HG03135 (cell line): ENCODE measurements at regions not wholly inside any gene's neighbourhood (a gene's known extent, or its start where the extent isn't known, plus 50 kb on each side); places are given as distances from the start of the nearest gene placed in this dataset.
A peak's percentile ranks its signal among the peaks of the same experiment; 100 is the strongest.
"Not testable (repeated sequence)": the region's sequence is repeated elsewhere in the genome, so short reads cannot be mapped to it uniquely, and the experiment has no call there.

Experiments used
- ATAC-seq: cut with Tn5 transposase; IDR thresholded peaks from one replicate; pipeline ENCODE4 v1.9.1; 2021; ENCODE audit warnings: mild to moderate bottlenecking, moderate library complexity; ENCODE audit not compliant: unreplicated experiment

DNA sequence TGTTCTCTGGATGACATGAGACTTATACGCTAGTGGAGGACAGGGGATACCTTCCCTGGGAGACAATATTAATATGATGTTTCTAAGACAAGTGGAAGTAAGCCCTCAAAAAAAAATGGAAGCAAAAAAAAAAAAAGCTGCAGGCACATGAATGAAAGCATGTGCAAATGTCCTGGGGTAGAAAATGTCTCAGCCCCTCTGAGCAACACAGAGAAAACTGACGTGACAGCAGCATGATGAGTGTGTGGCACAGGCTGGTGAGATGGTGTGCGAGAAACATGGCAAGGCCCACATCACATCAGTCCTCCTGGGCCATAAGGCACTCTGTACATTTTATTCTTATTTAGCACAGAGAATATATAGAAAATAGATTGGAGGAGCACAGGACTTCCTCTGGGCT, 254.7 kb upstream of the PFKP start:
- no peak for ATAC-seq

DNA sequence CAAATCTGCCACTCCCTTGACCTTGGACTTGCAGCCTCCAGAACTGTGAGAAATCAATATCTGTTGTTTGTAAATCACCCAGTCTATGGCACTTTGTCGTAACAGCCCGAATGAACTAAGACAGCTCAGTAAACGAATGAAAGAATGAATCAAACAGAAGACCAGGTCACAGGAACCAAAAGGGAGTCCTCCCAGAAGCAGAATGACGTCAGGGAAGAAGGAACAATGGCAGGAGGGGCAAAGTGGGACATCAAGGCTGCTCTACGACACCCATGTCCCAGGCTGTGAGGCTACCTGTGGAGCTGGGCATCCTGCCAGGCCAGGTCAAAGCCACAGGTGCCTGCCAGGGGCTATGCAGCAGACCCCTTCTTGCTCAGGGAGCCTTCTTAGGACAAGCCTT, 267.2 kb upstream of the PFKP start:
- ATAC-seq: no peak

DNA sequence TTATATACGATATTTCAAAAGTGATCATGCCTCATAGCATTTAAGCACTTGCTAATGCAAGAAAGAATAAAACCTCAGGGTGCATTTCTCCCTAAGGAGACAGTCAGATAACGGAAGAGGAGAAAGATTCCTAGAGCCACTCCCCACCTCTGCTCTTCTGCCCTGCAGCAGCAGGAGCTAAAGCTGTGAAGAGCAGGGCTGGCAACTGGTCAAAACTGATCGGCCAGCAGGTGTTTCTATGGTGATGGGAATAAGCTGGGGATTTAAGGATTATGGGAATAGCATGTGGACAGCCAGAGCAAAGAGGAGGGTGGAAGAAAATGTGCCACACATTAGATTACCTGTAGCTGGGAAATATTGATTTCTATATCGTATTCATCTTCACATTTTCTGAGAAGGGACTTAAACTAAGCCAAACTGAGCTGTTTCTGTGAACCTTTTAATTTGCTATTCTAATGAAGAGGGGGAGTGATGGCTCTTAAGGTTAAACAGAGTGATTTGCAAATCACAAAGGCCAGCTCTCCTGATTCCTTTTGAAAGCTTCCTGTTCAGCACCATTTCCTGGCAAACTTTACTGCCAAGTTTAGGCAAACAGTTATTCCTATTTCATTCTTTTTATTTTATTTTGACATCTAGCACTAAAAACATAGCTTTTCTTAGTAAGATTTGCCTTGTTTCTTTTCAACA, 268.9 kb upstream of the PFKP start:
- ATAC-seq: no peak

DNA sequence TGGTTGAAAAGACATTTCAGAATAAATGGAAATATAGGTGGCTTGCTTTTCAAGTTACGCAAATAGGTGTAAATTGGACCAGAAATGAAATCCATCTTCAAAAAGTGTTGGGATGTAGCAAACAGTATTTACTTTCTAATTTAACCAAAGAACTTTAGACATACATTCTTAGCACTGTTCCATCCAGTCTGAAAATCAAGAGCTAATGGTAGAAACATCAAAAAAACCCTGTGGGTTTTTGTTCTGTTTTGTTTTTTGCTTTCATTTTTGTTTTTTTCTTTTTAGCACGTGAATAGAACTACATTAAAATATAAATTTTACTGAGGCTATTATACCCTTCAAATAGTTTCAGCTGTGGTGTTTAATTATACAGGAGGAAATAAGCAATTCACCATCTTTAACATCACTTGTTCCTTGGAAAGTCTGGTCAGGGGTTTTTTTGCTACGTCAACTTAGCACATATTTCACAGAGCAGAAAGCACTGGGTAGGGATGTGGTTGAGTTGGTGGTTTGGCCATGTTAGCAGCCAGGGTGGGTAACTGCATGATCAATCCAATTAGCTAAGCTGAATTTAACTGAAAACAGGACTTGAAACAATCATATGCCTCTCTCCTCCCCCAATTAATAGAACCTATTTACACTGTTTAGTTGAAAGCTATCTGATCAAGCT, 275.4 kb upstream of the PFKP start:
- peak; percentile 80 for ATAC-seq

DNA sequence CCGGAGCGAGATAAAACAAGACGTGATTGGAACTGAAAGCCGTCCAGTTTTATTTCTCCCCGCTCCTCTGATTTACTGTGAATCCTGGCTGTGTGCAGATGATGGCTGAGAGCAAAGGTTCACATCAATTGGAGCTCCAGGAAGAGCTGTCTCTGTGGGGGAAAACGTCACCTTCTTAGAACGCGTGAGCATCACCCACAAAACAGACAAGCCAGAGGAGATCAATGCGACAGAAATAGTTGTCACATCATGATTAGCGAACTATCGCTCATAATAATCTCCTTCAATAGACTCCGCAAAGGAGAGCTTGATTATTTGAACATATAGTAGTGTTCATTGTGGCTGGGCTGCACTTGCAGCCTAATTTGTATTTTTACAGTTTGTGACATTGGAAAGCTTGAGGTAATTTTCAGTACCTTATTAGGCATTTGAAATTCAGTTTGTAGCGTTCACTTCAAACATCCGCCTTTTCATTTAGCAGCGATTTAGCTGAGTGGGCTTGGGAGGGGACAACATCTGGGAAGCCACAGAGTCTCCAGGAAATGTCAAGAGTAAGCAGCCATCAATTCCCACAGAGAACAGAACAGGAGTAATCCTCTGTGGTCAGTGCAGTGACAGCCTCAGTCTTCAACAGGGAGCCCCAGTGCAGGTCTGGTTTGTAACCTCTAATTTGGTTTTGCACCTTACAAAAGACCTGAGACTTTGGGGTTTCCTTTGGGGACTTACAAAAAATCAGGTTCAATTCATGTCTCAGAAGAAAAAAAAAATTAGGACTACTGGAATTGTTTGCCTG, 276.8 kb upstream of the PFKP start:
- no peak for ATAC-seq

DNA sequence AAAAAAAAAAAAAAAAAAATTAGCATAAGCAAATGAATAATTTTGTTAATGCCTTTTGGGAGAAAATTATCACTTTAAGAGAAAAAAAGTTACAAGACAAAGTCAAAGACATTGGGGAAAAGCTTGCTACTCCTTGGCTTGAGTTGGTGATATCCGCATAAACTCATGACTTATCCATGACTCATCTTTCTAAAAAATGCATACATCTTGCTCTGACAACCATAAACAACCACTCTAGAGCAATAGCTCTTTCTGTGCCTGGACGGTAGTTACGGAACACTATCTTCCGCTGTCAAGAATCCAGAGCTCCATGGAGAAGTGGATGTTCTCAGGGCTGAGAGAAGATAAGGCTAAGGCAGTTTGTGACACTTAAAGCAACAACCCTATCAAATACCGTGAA, 281.1 kb upstream of the PFKP start:
- ATAC-seq: no peak

DNA sequence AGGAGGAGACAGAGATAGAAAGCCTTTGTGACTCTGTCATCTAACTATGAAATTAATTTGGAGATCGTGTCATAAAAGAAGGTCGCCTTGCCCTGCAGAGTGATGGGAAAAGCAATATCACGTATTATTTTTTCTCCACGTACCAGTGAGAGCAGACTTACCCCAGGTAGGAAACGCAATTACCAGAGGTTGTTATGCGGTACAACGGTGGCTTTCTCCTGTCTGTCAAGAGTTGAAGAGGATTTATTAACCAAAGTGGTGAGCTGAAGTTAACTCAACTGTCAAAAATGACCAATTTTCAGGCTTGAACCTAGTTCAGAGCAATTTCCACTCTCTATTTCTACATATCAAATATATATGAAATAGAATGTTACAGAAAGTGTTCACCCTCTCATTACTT, 282.6 kb upstream of the PFKP start:
- ATAC-seq: no peak

DNA sequence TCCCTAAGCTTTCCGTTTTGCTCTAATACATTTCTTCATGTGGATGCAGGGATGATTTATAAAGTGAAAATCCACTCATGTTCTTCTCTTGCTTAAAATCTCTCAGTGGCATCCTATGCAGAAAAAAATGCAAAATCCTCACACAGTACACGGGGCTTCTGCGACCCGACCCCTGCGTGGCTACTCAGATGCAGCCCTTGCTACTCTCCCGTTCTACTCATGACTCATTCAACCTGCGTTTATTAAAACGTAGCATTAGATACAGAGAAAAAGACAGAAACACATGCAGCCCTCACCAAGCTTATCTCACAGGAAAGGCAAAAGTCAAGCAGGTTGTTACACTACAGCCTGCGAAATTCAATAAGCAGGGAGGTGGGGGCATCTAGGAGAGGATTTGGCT, 284.4 kb upstream of the PFKP start:
- no peak for ATAC-seq

DNA sequence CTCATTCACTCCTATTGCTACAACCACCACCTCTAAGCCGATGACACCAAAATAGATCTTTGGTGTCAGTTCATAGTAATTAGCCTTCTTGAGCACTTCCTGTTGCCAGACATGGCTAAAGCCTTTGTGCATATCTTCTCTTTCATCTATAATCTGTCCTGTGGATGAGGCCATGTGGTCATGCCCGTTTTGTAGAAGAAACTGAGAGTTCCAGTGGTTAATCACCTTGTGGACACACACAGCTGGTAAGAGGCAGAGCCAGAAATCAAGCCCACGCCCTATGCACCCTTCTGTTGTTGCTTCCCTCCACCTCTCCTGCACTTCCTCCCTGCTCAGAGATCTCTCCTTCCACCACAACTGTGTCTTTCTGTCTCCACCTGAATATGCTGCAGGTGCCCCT, 285.1 kb upstream of the PFKP start:
- no peak for ATAC-seq

DNA sequence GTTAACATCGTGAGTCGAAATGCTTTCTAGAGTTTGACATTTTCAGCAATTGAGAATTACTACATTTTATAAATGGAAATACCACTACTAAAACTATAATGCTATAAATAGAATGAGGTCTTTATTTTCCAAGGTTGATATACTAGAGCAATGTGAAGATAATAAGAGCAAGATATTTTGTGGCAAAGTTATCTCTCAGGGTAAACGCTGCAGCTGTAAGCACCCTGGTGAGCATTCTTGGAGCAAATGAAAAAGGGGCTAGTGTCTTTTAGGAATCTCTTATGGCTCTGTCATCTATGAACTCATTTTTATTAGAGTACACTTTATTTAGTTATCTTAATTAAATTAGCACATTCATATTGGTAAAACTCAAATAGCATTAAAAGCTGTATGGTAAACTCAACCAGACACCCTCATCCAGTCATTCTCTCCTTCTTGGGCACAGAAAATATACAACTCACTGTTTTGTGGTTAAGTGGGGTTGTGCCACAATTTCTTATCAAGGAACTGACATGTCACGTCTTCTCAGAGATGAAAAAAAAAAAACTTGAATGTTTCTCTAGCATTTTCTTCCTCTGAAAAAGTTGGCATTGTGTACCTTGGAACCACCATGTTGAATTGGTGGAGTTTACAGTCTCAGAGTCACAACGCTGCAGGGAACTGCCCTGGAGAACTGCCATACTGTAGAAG, 289.5 kb upstream of the PFKP start:
- ATAC-seq: no peak

DNA sequence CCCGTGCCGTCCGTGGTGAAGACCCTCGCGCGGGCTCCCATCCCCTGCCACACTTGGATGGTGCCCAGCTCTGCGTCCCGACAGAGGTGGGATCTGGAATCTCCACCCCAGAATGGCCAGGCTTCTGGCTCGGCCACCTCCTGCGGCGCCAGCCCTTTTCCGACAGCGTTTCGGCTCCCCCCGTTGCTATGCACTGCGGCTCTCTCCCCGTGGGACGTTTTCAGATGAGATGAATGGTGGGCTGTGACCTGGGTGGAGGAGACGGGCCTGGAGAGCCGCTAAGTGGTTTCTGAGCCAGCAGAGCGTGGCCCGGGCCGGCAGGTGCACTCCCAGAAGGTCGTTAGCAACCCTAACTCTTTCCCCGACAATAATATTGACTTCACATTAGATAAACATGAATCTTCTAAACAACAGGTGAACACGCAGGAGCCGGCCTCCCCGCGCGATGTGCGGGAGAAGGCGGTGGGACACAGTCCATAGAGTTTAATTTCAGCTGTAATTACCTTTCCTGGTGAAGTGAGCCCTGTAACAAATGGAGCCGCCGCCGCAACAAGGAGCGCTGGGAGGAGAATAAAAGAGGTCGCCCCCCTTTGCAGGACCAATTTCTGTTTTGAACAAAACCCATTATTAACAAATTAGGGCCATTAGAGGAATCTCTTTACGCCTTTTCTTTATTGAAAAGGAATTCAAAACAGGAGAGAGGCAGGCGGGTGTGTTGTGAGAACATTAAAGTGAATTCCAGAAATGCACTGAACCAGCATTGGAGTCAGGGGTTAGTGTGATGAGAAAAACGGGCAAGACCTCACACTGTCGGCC, 294.3 kb upstream of the PFKP start:
- no peak for ATAC-seq

DNA sequence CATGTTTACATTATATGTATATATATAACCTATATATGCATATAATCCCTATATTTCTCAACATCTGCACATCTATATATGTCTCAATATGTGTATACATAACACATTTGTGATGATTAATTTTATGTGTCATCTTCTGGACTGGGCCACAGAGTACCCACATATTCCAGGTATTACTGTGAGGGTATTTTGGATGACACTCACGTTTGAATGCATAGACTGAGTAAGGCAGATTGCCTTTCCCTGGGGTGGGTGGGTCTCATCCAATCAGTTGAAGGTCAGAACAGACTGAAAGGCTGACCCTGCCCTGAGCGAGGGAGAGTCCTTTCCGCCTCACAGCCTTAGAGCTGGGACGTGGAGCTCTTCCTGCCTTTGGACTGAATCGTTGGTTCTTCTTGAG, 295.2 kb upstream of the PFKP start:
- no peak for ATAC-seq

DNA sequence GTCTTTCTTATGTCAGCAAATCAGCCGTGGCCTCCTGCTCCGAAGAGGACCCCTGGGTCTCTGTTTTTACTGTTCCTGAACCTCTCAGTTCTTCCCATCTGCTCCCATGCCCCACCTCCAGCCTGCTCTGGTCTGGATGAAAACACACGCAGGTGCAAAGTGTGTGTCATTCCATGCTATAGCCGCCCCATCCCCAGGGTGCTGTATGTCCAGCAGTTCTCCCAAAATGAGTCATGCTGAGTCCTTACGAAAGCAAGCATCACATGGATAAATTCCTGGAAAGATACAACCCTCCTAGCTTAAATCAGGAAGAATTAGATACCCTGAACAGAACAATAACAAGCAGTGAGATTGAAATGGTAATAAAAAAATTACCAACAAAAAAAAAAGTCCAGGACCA, 300.1 kb upstream of the PFKP start:
- not testable (repeated sequence) for ATAC-seq

DNA sequence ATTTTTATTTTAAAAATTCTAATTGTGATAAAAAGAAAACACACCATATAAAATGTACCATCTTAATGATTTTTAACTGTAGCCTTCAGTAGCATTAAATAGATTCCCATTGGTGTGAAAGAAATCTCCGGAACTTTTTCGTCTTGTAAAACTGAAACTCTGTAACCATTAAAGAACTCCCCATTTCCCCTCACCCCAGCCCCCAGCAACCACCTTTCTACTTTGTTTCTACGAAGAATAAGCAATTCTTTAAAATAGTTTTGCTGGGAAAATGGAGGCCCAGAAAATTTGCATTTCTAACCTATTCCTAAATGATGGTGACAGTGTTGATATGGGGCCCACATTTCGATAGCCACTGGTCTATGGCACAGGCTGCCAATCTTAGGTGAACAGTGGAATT, 305.4 kb upstream of the PFKP start:
- no peak for ATAC-seq

DNA sequence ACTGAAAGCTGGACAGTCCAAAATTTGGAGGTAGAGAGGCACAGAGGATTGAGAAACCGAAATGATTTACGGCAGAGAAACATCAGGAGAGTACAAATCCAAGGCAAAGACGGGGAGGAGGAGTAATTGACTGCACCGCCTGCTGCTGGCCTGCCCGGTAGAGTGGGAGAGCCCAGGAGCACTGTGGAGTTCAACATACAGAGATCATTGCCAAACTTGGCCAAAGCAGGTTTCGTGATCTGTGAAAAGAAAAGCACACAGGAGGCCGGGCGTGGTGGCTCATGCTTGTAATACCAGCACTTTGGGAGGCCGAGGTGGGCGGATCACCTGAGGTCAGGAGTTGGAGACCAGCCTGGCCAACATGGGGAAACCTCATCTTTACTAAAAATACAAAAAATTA, 306.0 kb upstream of the PFKP start:
- ATAC-seq: no peak

DNA sequence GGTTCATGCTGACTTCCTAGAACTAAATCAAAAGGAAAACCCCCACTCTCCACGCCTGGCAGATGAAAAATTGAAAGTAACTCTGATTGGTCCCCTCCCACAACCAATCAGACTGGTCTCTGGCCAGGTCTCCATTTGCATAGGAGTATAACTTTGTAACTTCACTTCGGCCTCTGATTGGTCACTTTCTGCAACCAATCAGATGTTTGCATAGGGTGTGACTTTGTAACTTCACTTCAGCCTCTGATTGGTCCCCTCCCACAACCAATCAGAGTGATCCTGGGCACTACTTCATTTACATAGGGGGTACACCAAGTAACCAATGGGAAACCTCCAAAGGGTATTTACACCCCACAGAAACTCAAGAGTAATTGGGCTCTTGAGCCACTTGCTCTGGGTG, 306.6 kb upstream of the PFKP start:
- ATAC-seq: no peak

DNA sequence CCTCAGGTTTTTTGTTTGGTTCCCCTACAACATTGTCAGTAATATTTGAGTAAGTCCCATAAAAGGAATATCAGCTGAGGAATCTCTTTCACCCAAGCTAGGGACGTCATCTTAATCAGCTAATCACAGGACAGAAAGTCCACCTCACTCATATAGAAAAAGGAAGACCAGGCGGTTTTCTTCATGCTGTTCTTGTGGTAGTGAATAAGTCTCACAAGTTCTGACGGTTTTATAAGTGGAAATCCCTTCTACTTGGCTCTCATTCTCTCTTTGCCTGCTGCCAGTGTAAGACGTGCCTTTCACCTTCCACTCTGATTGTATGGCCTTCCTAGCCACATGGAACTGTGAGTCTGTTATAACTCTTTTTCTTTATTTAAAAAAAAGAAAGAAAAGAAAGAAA, 308.1 kb upstream of the PFKP start:
- ATAC-seq: no peak

DNA sequence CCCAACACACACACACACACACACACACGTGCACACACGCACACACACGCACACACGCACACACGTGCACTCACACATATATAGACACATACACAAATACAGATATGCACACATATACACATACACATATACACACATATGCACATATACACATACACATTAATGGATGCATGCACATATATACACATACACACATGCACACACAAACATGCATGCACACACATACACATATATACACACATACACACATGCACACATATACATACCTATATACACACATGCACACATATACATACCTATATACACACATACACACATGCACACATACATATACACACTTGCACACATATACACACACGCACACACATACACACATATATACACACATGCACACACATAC, 312.4 kb upstream of the PFKP start:
- ATAC-seq: no peak

DNA sequence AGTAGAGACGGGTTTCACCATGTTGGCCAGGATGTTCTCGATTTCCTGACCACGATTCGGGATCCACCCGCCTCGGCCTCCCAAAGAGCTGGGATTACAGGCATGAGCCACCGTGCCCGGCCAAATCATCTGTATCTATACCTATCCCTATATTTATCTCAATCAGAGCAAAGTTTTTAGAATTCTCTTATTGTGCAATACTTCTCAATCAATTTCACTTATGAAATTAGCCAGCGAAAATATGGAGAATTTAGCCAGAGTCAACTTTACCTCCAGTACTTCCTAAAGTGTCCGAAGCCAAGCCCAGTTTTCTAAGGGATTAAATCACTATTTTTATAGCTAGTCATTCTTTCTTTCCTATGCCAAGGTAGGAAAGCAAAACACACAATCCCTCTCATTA, 319.1 kb upstream of the PFKP start:
- no peak for ATAC-seq

DNA sequence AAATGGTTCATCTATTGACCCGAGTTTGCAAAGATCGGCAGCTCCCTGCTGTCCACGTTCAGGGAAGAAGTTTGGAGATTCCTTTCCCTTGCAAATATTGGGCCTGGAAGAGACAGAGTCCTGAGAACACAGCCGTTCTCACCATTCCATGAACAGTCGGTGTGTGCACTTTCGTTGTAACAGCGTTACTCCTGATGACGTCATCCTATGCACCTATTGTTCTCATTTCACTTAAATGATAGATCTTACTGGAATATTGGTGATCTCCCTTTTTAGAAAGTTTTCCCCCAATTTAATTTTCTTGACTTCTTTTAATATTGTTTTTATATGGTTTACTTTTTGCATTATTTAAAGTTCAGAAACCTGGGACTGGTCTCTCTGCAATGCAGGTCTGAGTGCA, 320.7 kb upstream of the PFKP start:
- no peak for ATAC-seq

DNA sequence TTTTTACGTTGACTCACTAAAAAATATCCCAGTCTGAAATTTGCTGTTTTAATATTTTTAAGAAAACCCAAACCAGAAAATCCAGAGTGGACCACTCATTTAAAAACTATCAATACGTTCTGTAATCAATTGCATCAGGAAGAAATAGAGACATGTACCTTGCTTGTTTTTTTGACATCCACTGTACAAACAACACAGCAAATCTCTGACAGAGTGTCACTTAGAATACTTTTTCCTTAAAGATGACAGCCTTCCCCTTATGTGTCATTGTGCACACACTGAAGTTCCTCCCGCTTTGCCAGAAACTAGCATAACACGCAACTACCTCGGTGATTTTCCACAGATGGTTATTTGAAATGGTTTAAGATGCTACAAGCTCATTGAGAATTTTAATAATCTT, 321.7 kb upstream of the PFKP start:
- ATAC-seq: no peak
